Endothelial cell of umbilical vein (primary cell): ENCODE measurements at regions not wholly inside any gene's neighbourhood (a gene's known extent, or its start where the extent isn't known, plus 50 kb on each side); places are given as distances from the start of the nearest gene placed in this dataset.

Source experiments
- BruUV-seq: library from RNA; stranded (reverse); fragments of 400-500 nt; replicated peaks from 2 replicates; lab custom pipeline; 2021; lab: Mats Ljungman, UMichigan
- CTCF ChIA-PET: fragments of 300-600, 350-600 bp; sonication (Branson Sonifier 250); formaldehyde crosslinking; loops from one replicate; lab custom pipeline; 2021; ENCODE audit warnings: antibody characterized with exemption, inconsistent platforms; lab: Charles Lee
- POLR2A ChIA-PET: fragments of 300-600, 350-600 bp; sonication (Branson Sonifier 250); formaldehyde crosslinking; loops from one replicate; lab custom pipeline; 2021; ENCODE audit warnings: antibody characterized with exemption, inconsistent platforms; lab: Charles Lee
- DNase-seq: peaks from one replicate; pipeline ENCODE4 v3.0.0-alpha.2; 2011; ENCODE audit warnings: low read depth, low spot score
- FAIRE-seq: peaks from 2 replicates; lab custom pipeline; 2011; peaks lifted over from hg19 to GRCh38; lab: Jason Lieb, UNC
- H2AFZ ChIP-seq: 2 replicates; pipeline ENCODE4 v1.6.0; 2012; ENCODE audit warnings: low read depth, low read length, control low read depth, inconsistent platforms
- H3K27ac ChIP-seq: 2 replicates; pipeline ENCODE4 v1.5.1; 2011; ENCODE audit warnings: low read depth, mild to moderate bottlenecking, control low read depth, low read length, moderate library complexity; ENCODE audit not compliant: insufficient read depth
- H3K27me3 ChIP-seq, 2 experiments: 2 replicates each; pipeline versions ENCODE4 v1.6.0 to v1.6.1; 2011; ENCODE audit warnings: low read length in 2 of 2, mixed read lengths in 1 of 2; ENCODE audit not compliant: control insufficient read depth in 2 of 2, insufficient read depth in 2 of 2
- H3K36me3 ChIP-seq, 2 experiments: 2 replicates in 1 of 2; 3 replicates in 1 of 2; pipeline ENCODE4 v1.5.1; 2011; ENCODE audit warnings: low read length in 2 of 2, mild to moderate bottlenecking in 1 of 2, moderate library complexity in 1 of 2; ENCODE audit not compliant: control insufficient read depth in 2 of 2, insufficient read depth in 2 of 2; ENCODE audit errors: extremely low read depth in 1 of 2
- H3K4me1 ChIP-seq: 3 replicates; pipeline ENCODE4 v1.5.1; 2011; ENCODE audit warnings: mild to moderate bottlenecking, low read length; ENCODE audit not compliant: control insufficient read depth, insufficient read depth; ENCODE audit errors: extremely low read depth
- H3K4me2 ChIP-seq: 2 replicates; pipeline ENCODE4 v1.6.1; 2011; ENCODE audit warnings: low read length, control low read depth, mixed read lengths; ENCODE audit not compliant: insufficient read depth
- H3K4me3 ChIP-seq, 3 experiments: fragments of 200-600 bp in 1 of 3; sonication (generic), shearing (Covaris generic) in 1 of 3; replicated peaks in 1 of 3; 2 replicates each; pipeline ENCODE4 v1.5.1; 2011 to 2016; ENCODE audit warnings: control low read depth in 3 of 3, low read length in 3 of 3, mild to moderate bottlenecking in 2 of 3, inconsistent platforms in 1 of 3, low read depth in 1 of 3, moderate library complexity in 1 of 3; ENCODE audit not compliant: insufficient read depth in 1 of 3
- H3K79me2 ChIP-seq: 2 replicates; pipeline ENCODE4 v1.6.0; 2012; ENCODE audit warnings: low read length, inconsistent platforms; ENCODE audit not compliant: control insufficient read depth, insufficient read depth
- H3K9ac ChIP-seq: replicated peaks from 2 replicates; pipeline ENCODE3; 2011; ENCODE audit warnings: low read length, control low read depth; ENCODE audit not compliant: insufficient read depth; ENCODE audit errors: extremely low read depth
- H3K9me1 ChIP-seq: replicated peaks from 3 replicates; pipeline ENCODE4 v1.6.0; 2011; ENCODE audit warnings: mild to moderate bottlenecking, low read length; ENCODE audit not compliant: control insufficient read depth, insufficient read depth; ENCODE audit errors: extremely low read depth
- H3K9me3 ChIP-seq: replicated peaks from 2 replicates; pipeline ENCODE4 v1.5.1; 2012; ENCODE audit warnings: low read length, inconsistent platforms; ENCODE audit not compliant: control insufficient read depth, insufficient read depth
- H4K20me1 ChIP-seq: replicated peaks from 2 replicates; pipeline ENCODE3; 2011; ENCODE audit warnings: mild to moderate bottlenecking, low read length; ENCODE audit not compliant: control insufficient read depth, insufficient read depth; ENCODE audit errors: extremely low read depth
- CTCF ChIP-seq, 2 donors: IDR thresholded peaks; 1 replicate in 1 of 2; 2 replicates in 1 of 2; pipeline ENCODE4 v1.5.1; 2011; ENCODE audit warnings: low read length in 2 of 2, mild to moderate bottlenecking in 2 of 2, moderate library complexity in 2 of 2, control low read depth in 1 of 2, inconsistent platforms in 1 of 2, low read depth in 1 of 2; ENCODE audit not compliant: insufficient read depth in 1 of 2; ENCODE audit errors: extremely low read depth in 1 of 2
- EZH2 ChIP-seq: IDR thresholded peaks from 2 replicates; pipeline ENCODE4 v1.6.1; 2012; ENCODE audit warnings: borderline replicate concordance, low read depth, mild to moderate bottlenecking, moderate library complexity, low read length, inconsistent platforms; ENCODE audit not compliant: severe bottlenecking
- FOS ChIP-seq: IDR thresholded peaks from 2 replicates; pipeline ENCODE4 v1.6.1; 2011; ENCODE audit warnings: mild to moderate bottlenecking, low read length, moderate library complexity, borderline replicate concordance; ENCODE audit not compliant: insufficient read depth
- GATA2 ChIP-seq: IDR thresholded peaks from 2 replicates; pipeline ENCODE4 v1.7.0; 2011; ENCODE audit warnings: low read depth, mild to moderate bottlenecking, moderate library complexity, mixed read lengths, low read length; ENCODE audit not compliant: insufficient read length, insufficient read depth
- JUN ChIP-seq: IDR thresholded peaks from 2 replicates; pipeline ENCODE4 v1.6.1; 2011; ENCODE audit warnings: borderline replicate concordance, low read depth; ENCODE audit not compliant: insufficient read length, insufficient read depth
- MAX ChIP-seq: IDR thresholded peaks from 2 replicates; pipeline ENCODE4 v1.6.1; 2011; ENCODE audit not compliant: insufficient read depth, insufficient read length
- MYC ChIP-seq: IDR thresholded peaks from one replicate; pipeline ENCODE4 v1.6.1; 2011; ENCODE audit warnings: mild to moderate bottlenecking, low read depth, low read length
- POLR2A ChIP-seq: IDR thresholded peaks from 2 replicates; pipeline ENCODE4 v1.6.1; 2012; ENCODE audit warnings: low read depth, mild to moderate bottlenecking, control low read depth, low read length
- POLR2AphosphoS5 ChIP-seq: IDR thresholded peaks from 2 replicates; pipeline ENCODE4 v1.6.1; 2012; ENCODE audit warnings: low read depth, mild to moderate bottlenecking, control low read depth, low read length, moderate library complexity; ENCODE audit not compliant: insufficient read depth
- dilution Hi-C: fragments of 300-500 bp; cut with MboI; formaldehyde crosslinking; loops from one replicate; pipeline ENCODE4 v1.15.0; 2019; ENCODE audit warnings: low sequenced_read_pairs; ENCODE audit not compliant: extremely low pct_ligation_motif_present
- intact Hi-C: fragments of 100-400 bp; cut with micrococcal nuclease; formaldehyde crosslinking; loops from one replicate; pipeline ENCODE4 v1.10.0; 2022

GRCh38 chr1:214918745-214919144 lies 163.8 kb upstream of the KCNK2 start:
- ChIA-PET CTCF (interaction anchor here (1.3 to 3.3 kb wide), 2 partner anchors 10 to 16 kb away, joined by 3 to 13 read pairs; no protein-coding TSS in a partner anchor), POLR2A (no interaction called here)
- H3K79me2 ChIP-seq = no peaks in the 10 kb centered on the region
- no peak overlapping the region for H3K4me3 ChIP-seq
- no peak overlapping the region for H3K9ac ChIP-seq
- no TSS peak for BruUV-seq
- intact Hi-C loops (no loop called here), dilution Hi-C loops (no loop called here)
- H3K27ac ChIP-seq = no peak overlapping the region
- no peaks in the 10 kb centered on the region for H3K4me1 ChIP-seq
- H3K27me3 ChIP-seq = no peaks in the 10 kb centered on the region
- no peaks in the 10 kb centered on the region for H3K9me3 ChIP-seq
- no peak for TF ChIP-seq POLR2AphosphoS5
- no peak for TF ChIP-seq EZH2
- TF ChIP-seq FOS = no peak
- TF ChIP-seq POLR2A = no peak
- TF ChIP-seq CTCF (IDR thresholded peaks at IDR 0.05; ENCODE audit: extremely low read depth in 1 of 2, insufficient read depth in 1 of 2, low read depth in 1 of 2, low read length in 2 of 2) = no peak
- no peak for TF ChIP-seq JUN
- TF ChIP-seq MAX = no peak
- TF ChIP-seq GATA2 = no peak
- no peak for TF ChIP-seq MYC
- no peaks in the 10 kb centered on the region for H4K20me1 ChIP-seq
- DNase-seq = no peak
- H2AFZ ChIP-seq = no peak overlapping the region
- FAIRE-seq = no peak
- H3K9me1 ChIP-seq = no peaks in the 10 kb centered on the region
- no peak overlapping the region for H3K4me2 ChIP-seq
- no peaks in the 10 kb centered on the region for H3K36me3 ChIP-seq
